HFFc6 (cell line): ENCODE measurements at regions not wholly inside any gene's neighbourhood (a gene's known extent, or its start where the extent isn't known, plus 50 kb on each side); places are given as distances from the start of the nearest gene placed in this dataset.
A peak's percentile ranks its signal among the peaks of the same experiment; 100 is the strongest.
"Not testable (repeated sequence)": the region's sequence is repeated elsewhere in the genome, so short reads cannot be mapped to it uniquely, and the experiment has no call there.

ENCODE experiments used
- DNase-seq: peaks from one replicate; pipeline ENCODE4 v3.0.0-alpha.2; 2018
- H3K27ac Mint-ChIP-seq: 2 replicates; pipeline ENCODE4 v1.8.0; 2020; ENCODE audit warnings: mild to moderate bottlenecking, mixed read lengths
- H3K27me3 Mint-ChIP-seq: 2 replicates; pipeline ENCODE4 v1.8.0; 2021; ENCODE audit warnings: mild to moderate bottlenecking, moderate library complexity, mixed read lengths; ENCODE audit not compliant: insufficient read depth
- H3K36me3 Mint-ChIP-seq: 2 replicates; pipeline ENCODE4 v1.8.0; 2021; ENCODE audit warnings: low read depth, mixed read lengths
- H3K4me1 Mint-ChIP-seq: 2 replicates; pipeline ENCODE4 v1.8.0; 2020; ENCODE audit warnings: low read depth, mixed read lengths
- H3K4me3 Mint-ChIP-seq: 2 replicates; pipeline ENCODE4 v1.8.0; 2020; ENCODE audit warnings: mild to moderate bottlenecking, moderate library complexity, mixed read lengths
- H3K9me3 Mint-ChIP-seq: 2 replicates; pipeline ENCODE4 v1.8.0; 2020; ENCODE audit warnings: mild to moderate bottlenecking, mixed read lengths

GRCh38 chr1:120941066-120941465, 51.5 kb downstream of the PPIAL4A start:
- DNase-seq, H3K27ac Mint-ChIP-seq, H3K36me3 Mint-ChIP-seq, H3K4me3 Mint-ChIP-seq, H3K9me3 Mint-ChIP-seq: not testable (repeated sequence)
- Mint-ChIP-seq H3K4me1 (peaks cover 10% of the 10 kb centered on the region), H3K27me3 (peaks cover 11% of the 10 kb centered on the region)

GRCh38 chr1:120941836-120942217, 52.3 kb downstream of the PPIAL4A start:
- peak overlapping the region; percentile 88 for H3K4me3 Mint-ChIP-seq
- H3K36me3 Mint-ChIP-seq, DNase-seq, H3K9me3 Mint-ChIP-seq: not testable (repeated sequence)
- peaks cover 11% of the 10 kb centered on the region for H3K27me3 Mint-ChIP-seq
- H3K27ac Mint-ChIP-seq: peak overlapping the region; percentile 97; the same call in 1 of the 2 replicates
- peaks cover 10% of the 10 kb centered on the region for H3K4me1 Mint-ChIP-seq

- H3K9me3 Mint-ChIP-seq, H3K36me3 Mint-ChIP-seq: not testable (repeated sequence)
- peak; percentile 75 for DNase-seq
- peaks cover 10% of the 10 kb centered on the region for H3K4me1 Mint-ChIP-seq
- peak overlapping the region; percentile 97 for H3K27ac Mint-ChIP-seq
- peaks cover 11% of the 10 kb centered on the region for H3K27me3 Mint-ChIP-seq
- H3K4me3 Mint-ChIP-seq: peak overlapping the region; percentile 88
Measured at GRCh38 chr1:120942218-120942944, 52.8 kb downstream of the PPIAL4A start.

GRCh38 chr1:120942945-120943319, 53.4 kb downstream of the PPIAL4A start:
- not testable (repeated sequence) for H3K9me3 Mint-ChIP-seq, H3K36me3 Mint-ChIP-seq, DNase-seq, H3K27ac Mint-ChIP-seq, H3K4me3 Mint-ChIP-seq
- Mint-ChIP-seq H3K4me1 (peaks cover 10% of the 10 kb centered on the region), H3K27me3 (peaks cover 11% of the 10 kb centered on the region)

GRCh38 chr1:120944691-120945090, 55.1 kb downstream of the PPIAL4A start:
- peaks cover 11% of the 10 kb centered on the region for H3K27me3 Mint-ChIP-seq
- DNase-seq, H3K9me3 Mint-ChIP-seq, H3K27ac Mint-ChIP-seq, H3K36me3 Mint-ChIP-seq, H3K4me3 Mint-ChIP-seq: not testable (repeated sequence)
- peaks cover 10% of the 10 kb centered on the region for H3K4me1 Mint-ChIP-seq

GRCh38 chr1:120945122-120945521, 55.6 kb downstream of the PPIAL4A start:
- not testable (repeated sequence) for H3K36me3 Mint-ChIP-seq, H3K27ac Mint-ChIP-seq, H3K9me3 Mint-ChIP-seq, H3K4me3 Mint-ChIP-seq, DNase-seq
- Mint-ChIP-seq H3K27me3 (peaks cover 11% of the 10 kb centered on the region), H3K4me1 (peaks cover 10% of the 10 kb centered on the region)

GRCh38 chr1:120947114-120947513, 57.5 kb downstream of the PPIAL4A start:
- not testable (repeated sequence) for H3K27ac Mint-ChIP-seq, DNase-seq, H3K9me3 Mint-ChIP-seq

GRCh38 chr1:120949724-120950123, 60.2 kb downstream of the PPIAL4A start:
- H3K27me3 Mint-ChIP-seq: not testable (repeated sequence)

More at GRCh38 chr1:120947114-120947513, 57.5 kb downstream of the PPIAL4A start:
- H3K27me3 Mint-ChIP-seq, H3K4me3 Mint-ChIP-seq, H3K4me1 Mint-ChIP-seq, H3K36me3 Mint-ChIP-seq: not testable (repeated sequence)

GRCh38 chr1:120950633-120951032, 61.1 kb downstream of the PPIAL4A start:
- H3K9me3 Mint-ChIP-seq, DNase-seq, H3K4me1 Mint-ChIP-seq, H3K4me3 Mint-ChIP-seq, H3K27ac Mint-ChIP-seq, H3K36me3 Mint-ChIP-seq: not testable (repeated sequence)
- peaks cover 10% of the 10 kb centered on the region; the same call in 1 of the 2 replicates for H3K27me3 Mint-ChIP-seq

More at GRCh38 chr1:120949724-120950123, 60.2 kb downstream of the PPIAL4A start:
- H3K4me1 Mint-ChIP-seq, H3K9me3 Mint-ChIP-seq, DNase-seq, H3K27ac Mint-ChIP-seq, H3K36me3 Mint-ChIP-seq, H3K4me3 Mint-ChIP-seq: not testable (repeated sequence)

GRCh38 chr1:120951100-120951499, 61.5 kb downstream of the PPIAL4A start:
- not testable (repeated sequence) for H3K4me3 Mint-ChIP-seq, H3K4me1 Mint-ChIP-seq, H3K36me3 Mint-ChIP-seq, H3K27ac Mint-ChIP-seq, DNase-seq, H3K9me3 Mint-ChIP-seq
- H3K27me3 Mint-ChIP-seq: peaks cover 15% of the 10 kb centered on the region

- DNase-seq, H3K4me1 Mint-ChIP-seq, H3K9me3 Mint-ChIP-seq, H3K4me3 Mint-ChIP-seq, H3K27ac Mint-ChIP-seq, H3K36me3 Mint-ChIP-seq: not testable (repeated sequence)
- H3K27me3 Mint-ChIP-seq: peaks cover 21% of the 10 kb centered on the region
Measured at GRCh38 chr1:120952207-120952870, 62.8 kb downstream of the PPIAL4A start.

GRCh38 chr1:120952871-120953265, 63.3 kb downstream of the PPIAL4A start:
- not testable (repeated sequence) for H3K36me3 Mint-ChIP-seq, H3K4me1 Mint-ChIP-seq, H3K4me3 Mint-ChIP-seq, H3K9me3 Mint-ChIP-seq, H3K27ac Mint-ChIP-seq, DNase-seq
- H3K27me3 Mint-ChIP-seq: peaks cover 21% of the 10 kb centered on the region
